Hippocampal formation (tissue), 2 donors: ENCODE measurements at regions not wholly inside any gene's neighbourhood (a gene's known extent, or its start where the extent isn't known, plus 50 kb on each side); places are given as distances from the start of the nearest gene placed in this dataset.
"Not testable (repeated sequence)": the region's sequence is repeated elsewhere in the genome, so short reads cannot be mapped to it uniquely, and the experiment has no call there.

Experiments used
- DNase-seq, 2 donors: peaks; one replicate each; lab custom pipeline; 2025; lab: John Stamatoyannopoulos, UW

- no peak for DNase-seq
These were observed 164.0 kb upstream of the NRP1 start for GRCh38 chr10:33498391-33498891.

- no peak for DNase-seq
These were observed 162.9 kb upstream of the NRP1 start for GRCh38 chr10:33497338-33497737.

- DNase-seq: no peak
These were observed 161.6 kb upstream of the NRP1 start for GRCh38 chr10:33496096-33496495.

GRCh38 chr10:33494694-33495265 is 160.3 kb upstream of the NRP1 start:
- no peak for DNase-seq

- peak in 1 of 2 donors; percentile 12 for DNase-seq
These were observed 159.5 kb upstream of the NRP1 start for GRCh38 chr10:33493978-33494377.

GRCh38 chr10:33493497-33493896 is 159.0 kb upstream of the NRP1 start:
- no peak for DNase-seq

GRCh38 chr10:33492701-33493345 is 158.4 kb upstream of the NRP1 start:
- DNase-seq: no peak

- no peak for DNase-seq
These were observed 155.2 kb upstream of the NRP1 start for GRCh38 chr10:33489501-33490176.

- no peak for DNase-seq
These were observed 152.7 kb upstream of the NRP1 start for GRCh38 chr10:33487014-33487776.

GRCh38 chr10:33485276-33485675 is 150.8 kb upstream of the NRP1 start:
- DNase-seq: no peak

GRCh38 chr10:33484787-33485186 is 150.3 kb upstream of the NRP1 start:
- no peak for DNase-seq

GRCh38 chr10:33483816-33484190 is 149.3 kb upstream of the NRP1 start:
- no peak for DNase-seq

GRCh38 chr10:33483124-33483815 is 148.8 kb upstream of the NRP1 start:
- DNase-seq: no peak

GRCh38 chr10:33482486-33482885 is 148.0 kb upstream of the NRP1 start:
- DNase-seq: no peak

- DNase-seq: no peak
These were observed 146.7 kb upstream of the NRP1 start for GRCh38 chr10:33481184-33481583.

GRCh38 chr10:33480417-33480816 is 145.9 kb upstream of the NRP1 start:
- DNase-seq: not testable (repeated sequence)

GRCh38 chr10:33478675-33479125 is 144.2 kb upstream of the NRP1 start:
- no peak for DNase-seq

- DNase-seq: peak in 1 of 2 donors; percentile 9
These were observed 143.7 kb upstream of the NRP1 start for GRCh38 chr10:33478089-33478674.

GRCh38 chr10:33477291-33478088 is 143.0 kb upstream of the NRP1 start:
- DNase-seq: no peak

- peak in 1 of 2 donors; percentile 13 for DNase-seq
These were observed 142.3 kb upstream of the NRP1 start for GRCh38 chr10:33476757-33477273.
